Fibroblast of villous mesenchyme (primary cell): ENCODE measurements at regions not wholly inside any gene's neighbourhood (a gene's known extent, or its start where the extent isn't known, plus 50 kb on each side); places are given as distances from the start of the nearest gene placed in this dataset.
A peak's percentile ranks its signal among the peaks of the same experiment; 100 is the strongest.
"Not testable (repeated sequence)": the region's sequence is repeated elsewhere in the genome, so short reads cannot be mapped to it uniquely, and the experiment has no call there.

Experiments used
- DNase-seq: peaks from one replicate; pipeline ENCODE4 v3.0.0-alpha.2; 2010; ENCODE audit warnings: low read depth
- H3K4me3 ChIP-seq: 2 replicates; pipeline ENCODE4 v1.5.1; 2011; ENCODE audit warnings: low read depth, mild to moderate bottlenecking, low read length
- CTCF ChIP-seq: IDR thresholded peaks from 2 replicates; pipeline ENCODE4 v1.5.1; 2012; ENCODE audit warnings: low read depth, mild to moderate bottlenecking, low read length; ENCODE audit not compliant: insufficient read depth

- DNase-seq = no peak
- no peak overlapping the region for H3K4me3 ChIP-seq
- TF ChIP-seq CTCF = no peak
These were observed 75.7 kb upstream of the BNIP2 start for GRCh38 chr15:59764775-59765174.

- no peak overlapping the region for H3K4me3 ChIP-seq
- DNase-seq = no peak
- no peak for TF ChIP-seq CTCF
These were observed 73.4 kb upstream of the BNIP2 start for GRCh38 chr15:59762558-59762957.

GRCh38 chr15:59760256-59760655, 71.1 kb upstream of the BNIP2 start:
- DNase-seq, H3K4me3 ChIP-seq: not testable (repeated sequence)

- DNase-seq = peak; percentile 3
- no peak overlapping the region for H3K4me3 ChIP-seq
- peak; percentile 33 for TF ChIP-seq CTCF
These were observed 62.7 kb upstream of the BNIP2 start for GRCh38 chr15:59751552-59752413.

GRCh38 chr15:59746777-59747176, 57.7 kb upstream of the BNIP2 start:
- no peak for DNase-seq
- H3K4me3 ChIP-seq = no peak overlapping the region
- TF ChIP-seq CTCF = no peak

GRCh38 chr15:59741274-59741906, 52.3 kb upstream of the BNIP2 start:
- DNase-seq = peak; percentile 15
- TF ChIP-seq CTCF = peak; percentile 22
- H3K4me3 ChIP-seq = no peak overlapping the region

- no peak overlapping the region for H3K4me3 ChIP-seq
- TF ChIP-seq CTCF = no peak
- no peak for DNase-seq
These were observed 50.6 kb upstream of the BNIP2 start for GRCh38 chr15:59739557-59740186.
